GM06990 (cell line): ENCODE measurements at regions not wholly inside any gene's neighbourhood (a gene's known extent, or its start where the extent isn't known, plus 50 kb on each side); places are given as distances from the start of the nearest gene placed in this dataset.

Experiments
- DNase-seq: peaks from one replicate; pipeline ENCODE4 v3.0.0-alpha.2; 2011; ENCODE audit not compliant: insufficient read length; ENCODE audit errors: extremely low read depth
- H3K27me3 ChIP-seq: replicated peaks from 2 replicates; pipeline ENCODE4 v1.6.0; 2011; ENCODE audit warnings: low read length; ENCODE audit not compliant: control insufficient read depth, insufficient read depth
- H3K36me3 ChIP-seq: 2 replicates; pipeline ENCODE4 v1.5.1; 2011; ENCODE audit warnings: low read length; ENCODE audit not compliant: control insufficient read depth, insufficient read depth
- H3K4me3 ChIP-seq: replicated peaks from 2 replicates; pipeline ENCODE4 v1.5.1; 2011; ENCODE audit warnings: low read depth, mild to moderate bottlenecking, control low read depth, low read length
- CTCF ChIP-seq: IDR thresholded peaks from 2 replicates; pipeline ENCODE4 v1.5.1; 2011; ENCODE audit warnings: low read length, control low read depth, mild to moderate bottlenecking, inconsistent platforms; ENCODE audit not compliant: insufficient read depth, poor library complexity, severe bottlenecking

GRCh38 chr2:17441055-17441771 is 77.0 kb downstream of the RAD51AP2 start:
- no peak overlapping the region for H3K4me3 ChIP-seq
- no peaks in the 10 kb centered on the region for H3K27me3 ChIP-seq
- TF ChIP-seq CTCF: no peak
- H3K36me3 ChIP-seq: no peaks in the 10 kb centered on the region
- DNase-seq: no peak

DNA sequence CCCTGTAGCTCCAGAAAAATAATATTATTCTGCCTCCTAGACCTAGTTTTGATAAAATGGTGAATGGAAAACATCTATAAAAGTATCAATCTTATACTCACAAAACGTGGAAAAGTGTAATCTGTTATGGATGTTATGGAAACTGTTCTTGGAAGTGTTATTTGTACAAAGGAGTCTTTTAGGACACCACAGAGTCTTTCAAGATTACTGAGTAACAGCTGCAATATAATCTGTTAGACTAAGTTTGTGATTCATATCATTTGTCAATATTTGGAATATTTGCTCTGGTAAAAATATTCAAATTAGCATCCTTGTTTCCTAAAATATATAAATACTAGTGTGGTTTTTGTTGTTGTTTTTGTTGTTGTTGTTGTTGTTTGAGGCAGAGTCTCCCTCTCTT is 87.9 kb downstream of the RAD51AP2 start:
- H3K36me3 ChIP-seq: no peaks in the 10 kb centered on the region
- no peak for TF ChIP-seq CTCF
- no peak for DNase-seq
- no peak overlapping the region for H3K4me3 ChIP-seq
- H3K27me3 ChIP-seq: no peaks in the 10 kb centered on the region

DNA sequence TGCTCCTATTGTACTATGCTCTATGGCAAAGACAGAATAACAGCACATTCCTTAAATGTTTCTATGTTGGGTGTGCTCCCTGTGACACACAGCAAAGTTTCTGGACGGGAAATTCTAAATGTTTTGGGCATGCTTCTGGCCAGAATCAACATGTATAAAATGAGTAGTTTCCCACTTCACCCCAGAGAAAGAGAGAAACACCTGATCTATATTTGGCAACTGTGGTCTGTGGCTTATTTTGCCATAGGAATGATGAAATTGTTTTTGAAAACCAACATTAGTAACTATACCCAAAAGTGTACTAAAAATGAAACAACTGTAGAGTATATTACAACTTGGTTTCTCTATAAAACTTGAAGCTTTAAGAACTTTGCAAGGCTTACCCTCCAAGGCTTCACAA is 89.1 kb downstream of the RAD51AP2 start:
- DNase-seq: no peak
- no peak for TF ChIP-seq CTCF
- Histone ChIP-seq H3K27me3 (no peaks in the 10 kb centered on the region), H3K4me3 (no peak overlapping the region), H3K36me3 (no peaks in the 10 kb centered on the region)

DNA sequence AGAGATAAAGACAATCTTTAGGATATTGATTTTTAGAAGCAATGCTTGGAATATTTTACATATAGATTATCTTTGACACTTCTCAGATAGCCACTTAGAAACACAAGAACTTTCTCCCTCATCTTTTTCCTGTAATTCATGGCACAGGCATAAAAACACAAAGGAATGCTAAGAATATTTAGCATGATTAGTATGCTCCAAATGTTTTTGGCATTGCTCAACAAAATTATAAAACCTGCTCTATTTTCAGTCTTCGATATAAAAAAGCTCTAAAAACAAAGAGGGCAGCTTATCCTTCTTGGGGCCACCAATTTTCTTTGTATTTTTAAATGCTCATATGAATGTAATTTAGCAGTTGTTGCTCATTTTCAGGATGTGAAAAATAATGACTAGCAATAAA is 90.8 kb downstream of the RAD51AP2 start:
- Histone ChIP-seq H3K36me3 (no peaks in the 10 kb centered on the region), H3K4me3 (no peak overlapping the region)
- no peak for TF ChIP-seq CTCF

DNA sequence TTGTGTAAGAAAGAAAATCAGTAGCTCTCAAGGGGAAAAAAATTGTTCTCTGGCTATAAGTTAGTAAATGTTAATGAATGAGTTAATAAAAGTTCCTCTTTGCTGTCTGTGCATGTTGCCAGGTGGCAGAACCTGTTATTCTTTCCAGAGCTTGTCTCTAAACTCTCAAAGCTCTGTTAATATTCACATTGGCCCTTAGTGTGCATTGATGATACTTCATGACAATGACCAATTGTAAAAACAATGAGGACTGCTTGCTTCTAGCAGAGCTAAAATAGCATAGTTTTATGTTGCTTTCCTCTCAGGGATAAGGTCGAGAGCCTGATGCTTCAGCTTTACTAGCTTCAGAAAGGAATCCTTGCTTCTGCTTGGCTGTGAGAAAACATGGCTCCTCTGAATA is 91.5 kb downstream of the RAD51AP2 start:
- TF ChIP-seq CTCF: no peak
- H3K4me3 ChIP-seq: no peak overlapping the region
- no peaks in the 10 kb centered on the region for H3K27me3 ChIP-seq
- DNase-seq: no peak
- H3K36me3 ChIP-seq: no peaks in the 10 kb centered on the region

More for the DNA sequence above, 90.8 kb downstream of the RAD51AP2 start:
- H3K27me3 ChIP-seq: no peaks in the 10 kb centered on the region
- DNase-seq: no peak

DNA sequence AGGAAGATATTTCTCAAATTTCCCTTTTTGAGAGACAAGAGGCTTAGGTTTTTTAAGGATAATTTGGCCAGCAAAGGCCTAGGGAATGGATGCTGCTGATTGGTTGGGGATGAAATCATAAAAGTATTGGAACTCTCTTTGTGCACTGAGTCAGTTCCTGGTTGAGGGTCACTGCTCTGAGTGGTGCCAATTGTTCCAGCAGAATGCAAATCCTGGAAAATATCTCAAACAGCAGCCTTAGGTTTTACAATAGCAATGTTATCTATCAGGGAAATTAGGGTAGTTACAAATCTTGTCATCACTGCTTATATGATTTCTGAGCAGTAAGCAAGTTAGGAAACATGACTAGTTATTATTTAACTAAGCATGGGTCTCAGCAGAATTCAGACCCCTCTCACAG is 96.2 kb downstream of the RAD51AP2 start:
- no peak for TF ChIP-seq CTCF
- H3K4me3 ChIP-seq: no peak overlapping the region
- no peaks in the 10 kb centered on the region for H3K27me3 ChIP-seq
- DNase-seq: no peak
- no peaks in the 10 kb centered on the region for H3K36me3 ChIP-seq
